KG1 (cell line): ENCODE measurements at regions not wholly inside any gene's neighbourhood (a gene's known extent, or its start where the extent isn't known, plus 50 kb on each side); places are given as distances from the start of the nearest gene placed in this dataset.

ENCODE experiments used
- DNase-seq: peaks from one replicate; lab custom pipeline; 2025; lab: John Stamatoyannopoulos, UW

- no peak for DNase-seq
These were observed 385.1 kb upstream of the MEX3C start for GRCh38 chr18:51582551-51582950.

GRCh38 chr18:51588616-51589015 lies 391.1 kb upstream of the MEX3C start:
- no peak for DNase-seq

- DNase-seq = no peak
These were observed 396.4 kb upstream of the MEX3C start for GRCh38 chr18:51593931-51594330.

- no peak for DNase-seq
These were observed 405.6 kb upstream of the MEX3C start for GRCh38 chr18:51603111-51603510.

GRCh38 chr18:51603551-51603950 lies 406.1 kb upstream of the MEX3C start:
- DNase-seq = no peak

- DNase-seq = no peak
These were observed 413.0 kb upstream of the MEX3C start for GRCh38 chr18:51610481-51610880.

- no peak for DNase-seq
These were observed 413.8 kb upstream of the MEX3C start for GRCh38 chr18:51611326-51611725.

- DNase-seq = no peak
These were observed 416.6 kb upstream of the MEX3C start for GRCh38 chr18:51614033-51614432.

- DNase-seq = no peak
These were observed 417.6 kb upstream of the MEX3C start for GRCh38 chr18:51614967-51615571.

- DNase-seq = no peak
These were observed 419.7 kb upstream of the MEX3C start for GRCh38 chr18:51617167-51617566.

- no peak for DNase-seq
These were observed 420.2 kb upstream of the MEX3C start for GRCh38 chr18:51617572-51618260.

- DNase-seq = no peak
These were observed 421.8 kb upstream of the MEX3C start for GRCh38 chr18:51619283-51619682.

- peak; percentile 21 for DNase-seq
These were observed 423.8 kb upstream of the MEX3C start for GRCh38 chr18:51621113-51621863.

GRCh38 chr18:51621864-51622160 lies 424.3 kb upstream of the MEX3C start:
- no peak for DNase-seq

GRCh38 chr18:51622702-51623101 lies 425.2 kb upstream of the MEX3C start:
- no peak for DNase-seq

- no peak for DNase-seq
These were observed 426.2 kb upstream of the MEX3C start for GRCh38 chr18:51623653-51624052.

- DNase-seq = no peak
These were observed 433.2 kb upstream of the MEX3C start for GRCh38 chr18:51630706-51631105.

GRCh38 chr18:51637881-51638280 lies 440.4 kb upstream of the MEX3C start:
- no peak for DNase-seq

- DNase-seq = no peak
These were observed 442.1 kb upstream of the MEX3C start for GRCh38 chr18:51639541-51639940.

GRCh38 chr18:51643483-51643882 lies 446.0 kb upstream of the MEX3C start:
- DNase-seq = no peak

GRCh38 chr18:51645607-51646006 lies 448.1 kb upstream of the MEX3C start:
- no peak for DNase-seq

- no peak for DNase-seq
These were observed 449.9 kb upstream of the MEX3C start for GRCh38 chr18:51647346-51647745.

GRCh38 chr18:51647942-51648341 lies 450.5 kb upstream of the MEX3C start:
- DNase-seq = no peak

GRCh38 chr18:51649796-51650195 lies 452.3 kb upstream of the MEX3C start:
- no peak for DNase-seq
